GM06990 (cell line): ENCODE measurements at regions not wholly inside any gene's neighbourhood (a gene's known extent, or its start where the extent isn't known, plus 50 kb on each side); places are given as distances from the start of the nearest gene placed in this dataset.

Source experiments
- DNase-seq: peaks from one replicate; pipeline ENCODE4 v3.0.0-alpha.2; 2011; ENCODE audit not compliant: insufficient read length; ENCODE audit errors: extremely low read depth
- H3K27me3 ChIP-seq: replicated peaks from 2 replicates; pipeline ENCODE4 v1.6.0; 2011; ENCODE audit warnings: low read length; ENCODE audit not compliant: control insufficient read depth, insufficient read depth
- H3K36me3 ChIP-seq: 2 replicates; pipeline ENCODE4 v1.5.1; 2011; ENCODE audit warnings: low read length; ENCODE audit not compliant: control insufficient read depth, insufficient read depth
- H3K4me3 ChIP-seq: replicated peaks from 2 replicates; pipeline ENCODE4 v1.5.1; 2011; ENCODE audit warnings: low read depth, mild to moderate bottlenecking, control low read depth, low read length
- TF ChIP-seq, protein P1 (sequence below): IDR thresholded peaks from 2 replicates; pipeline ENCODE4 v1.5.1; 2011; ENCODE audit warnings: low read length, control low read depth, mild to moderate bottlenecking, inconsistent platforms; ENCODE audit not compliant: insufficient read depth, poor library complexity, severe bottlenecking

DNA sequence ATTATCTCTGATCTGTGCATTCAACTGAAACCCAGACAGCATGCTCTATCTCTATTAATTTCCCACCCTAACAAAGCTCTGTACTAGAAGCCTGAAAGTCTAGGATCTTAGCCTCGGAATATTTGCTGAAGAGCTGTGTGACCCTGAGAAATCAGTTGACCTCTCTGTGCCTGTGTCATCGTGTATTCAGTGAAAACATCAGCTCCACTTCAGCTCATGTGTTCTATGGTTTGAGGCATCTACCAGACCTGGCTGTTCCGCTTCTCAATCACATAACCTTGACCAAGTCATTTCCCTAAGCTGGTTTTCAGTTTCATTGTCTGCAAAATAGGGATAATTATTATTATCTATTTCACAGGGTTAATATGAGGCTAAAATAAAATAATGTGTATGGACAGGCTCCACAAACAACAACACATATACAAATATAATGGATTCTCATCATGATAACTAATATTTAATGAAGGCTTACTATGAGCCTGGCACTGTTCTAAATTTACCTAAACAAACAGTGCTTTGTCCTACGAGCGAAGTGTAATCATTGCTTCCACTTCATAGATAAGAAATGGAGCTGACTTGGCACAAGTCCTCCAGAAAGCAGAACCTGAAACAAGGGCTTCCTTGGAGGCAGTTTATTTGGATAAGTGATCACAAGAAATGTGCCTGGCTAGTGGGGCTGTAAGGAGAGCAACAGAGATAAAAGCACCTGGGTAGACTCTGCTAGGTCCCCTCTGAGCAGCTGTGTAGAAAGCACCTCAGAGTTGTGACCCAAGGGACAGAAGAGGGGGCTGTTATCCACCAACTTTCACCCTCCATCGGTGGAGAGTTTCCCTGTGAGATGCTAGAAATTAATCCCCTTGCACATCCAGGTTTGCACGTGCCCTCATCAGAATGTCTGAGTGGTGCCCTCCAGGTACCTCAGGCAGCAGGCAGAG is 356.9 kb downstream of the RAB28 start:
- no peak for DNase-seq
- no peaks in the 10 kb centered on the region for H3K36me3 ChIP-seq

DNA sequence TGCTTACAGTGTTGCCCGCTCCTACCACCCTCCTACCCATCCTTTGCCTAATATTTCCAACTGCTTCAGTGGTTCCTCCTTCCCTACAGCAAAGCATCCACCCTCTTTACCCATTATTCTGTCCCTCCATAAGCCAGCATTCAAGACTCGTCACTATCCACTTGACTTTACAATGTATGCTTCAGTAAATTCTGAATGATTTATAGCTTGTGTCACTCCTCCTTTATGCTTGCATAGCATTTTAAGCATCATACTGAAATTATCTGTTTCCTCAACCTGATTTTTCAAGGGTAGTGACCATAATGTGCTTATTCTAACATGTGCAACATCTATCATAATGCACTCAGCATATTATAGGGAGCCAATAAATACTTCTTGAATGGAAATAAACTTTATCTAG is 365.5 kb downstream of the RAB28 start:
- no peaks in the 10 kb centered on the region for H3K27me3 ChIP-seq
- TF ChIP-seq, protein P1, sequence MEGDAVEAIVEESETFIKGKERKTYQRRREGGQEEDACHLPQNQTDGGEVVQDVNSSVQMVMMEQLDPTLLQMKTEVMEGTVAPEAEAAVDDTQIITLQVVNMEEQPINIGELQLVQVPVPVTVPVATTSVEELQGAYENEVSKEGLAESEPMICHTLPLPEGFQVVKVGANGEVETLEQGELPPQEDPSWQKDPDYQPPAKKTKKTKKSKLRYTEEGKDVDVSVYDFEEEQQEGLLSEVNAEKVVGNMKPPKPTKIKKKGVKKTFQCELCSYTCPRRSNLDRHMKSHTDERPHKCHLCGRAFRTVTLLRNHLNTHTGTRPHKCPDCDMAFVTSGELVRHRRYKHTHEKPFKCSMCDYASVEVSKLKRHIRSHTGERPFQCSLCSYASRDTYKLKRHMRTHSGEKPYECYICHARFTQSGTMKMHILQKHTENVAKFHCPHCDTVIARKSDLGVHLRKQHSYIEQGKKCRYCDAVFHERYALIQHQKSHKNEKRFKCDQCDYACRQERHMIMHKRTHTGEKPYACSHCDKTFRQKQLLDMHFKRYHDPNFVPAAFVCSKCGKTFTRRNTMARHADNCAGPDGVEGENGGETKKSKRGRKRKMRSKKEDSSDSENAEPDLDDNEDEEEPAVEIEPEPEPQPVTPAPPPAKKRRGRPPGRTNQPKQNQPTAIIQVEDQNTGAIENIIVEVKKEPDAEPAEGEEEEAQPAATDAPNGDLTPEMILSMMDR, result no peak
- no peak for DNase-seq
- H3K36me3 ChIP-seq, result no peaks in the 10 kb centered on the region
- no peak overlapping the region for H3K4me3 ChIP-seq

More for the DNA sequence above, 356.9 kb downstream of the RAB28 start:
- TF ChIP-seq, protein P1, result no peak
- Histone ChIP-seq H3K27me3 (no peaks in the 10 kb centered on the region), H3K4me3 (no peak overlapping the region)

DNA sequence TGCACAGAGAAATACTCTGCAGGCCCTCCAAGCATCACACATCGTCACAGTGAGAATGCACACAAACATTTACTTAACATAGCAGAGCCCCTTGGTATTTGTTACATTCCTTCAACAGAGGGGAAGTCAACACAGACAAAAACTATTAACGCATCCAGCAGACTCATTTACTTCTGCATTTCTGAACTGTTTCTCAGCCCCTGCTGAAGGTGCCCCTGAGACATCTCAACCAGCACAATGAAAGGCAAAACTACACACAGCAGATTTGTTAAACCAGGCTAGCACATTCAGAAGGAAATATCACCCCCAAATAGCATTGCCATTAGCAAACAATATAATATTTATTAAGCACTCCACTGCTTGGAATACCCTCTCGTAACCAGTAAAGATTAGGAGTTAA is 367.0 kb downstream of the RAB28 start:
- Histone ChIP-seq H3K4me3 (no peak overlapping the region), H3K36me3 (no peaks in the 10 kb centered on the region), H3K27me3 (no peaks in the 10 kb centered on the region)
- no peak for DNase-seq
- TF ChIP-seq, protein P1, result no peak

DNA sequence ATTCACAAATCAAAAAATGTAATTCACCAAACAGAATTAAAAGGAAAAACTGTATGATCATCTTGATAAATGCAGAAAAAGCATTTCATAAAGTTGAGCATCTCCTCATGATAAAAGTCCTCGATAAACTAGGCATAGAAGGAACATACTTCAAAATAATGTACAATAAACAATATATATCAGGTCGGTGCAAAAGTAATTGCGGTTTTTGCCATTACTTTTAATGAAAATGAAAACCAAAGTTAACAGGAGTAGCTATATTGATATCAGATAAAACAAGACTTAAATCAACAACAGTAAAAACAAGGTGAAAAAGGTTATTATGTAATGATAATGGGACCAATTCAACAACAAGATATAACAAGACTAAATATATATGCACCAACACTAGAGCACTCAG is 372.1 kb downstream of the RAB28 start:
- H3K4me3 ChIP-seq, result no peak overlapping the region
- TF ChIP-seq, protein P1, result no peak
- H3K36me3 ChIP-seq, result no peaks in the 10 kb centered on the region
- H3K27me3 ChIP-seq, result no peaks in the 10 kb centered on the region
- no peak for DNase-seq

DNA sequence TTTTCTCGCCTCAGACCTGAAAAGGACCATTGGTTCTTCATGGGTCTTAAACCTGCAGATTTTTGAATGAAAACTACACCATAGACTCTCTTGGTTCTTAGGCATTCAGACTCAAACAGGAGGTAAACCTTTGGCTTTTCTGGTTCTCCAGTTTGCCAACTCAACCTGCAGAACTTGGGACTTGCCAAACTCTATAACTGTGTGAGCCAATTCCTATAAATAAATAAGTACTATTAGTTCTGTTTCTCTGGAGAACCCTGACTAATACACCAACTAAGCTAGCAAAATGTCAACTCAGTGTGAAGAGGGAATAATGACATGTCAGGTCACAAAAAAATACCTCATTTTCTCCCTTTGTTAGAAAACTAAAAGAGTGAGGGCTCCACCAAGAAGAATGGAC is 374.6 kb downstream of the RAB28 start:
- DNase-seq, result no peak
- H3K36me3 ChIP-seq, result no peaks in the 10 kb centered on the region
- TF ChIP-seq, protein P1, result no peak
- H3K27me3 ChIP-seq, result no peaks in the 10 kb centered on the region
- H3K4me3 ChIP-seq, result no peak overlapping the region
